Loucy (cell line): ENCODE measurements at regions not wholly inside any gene's neighbourhood (a gene's known extent, or its start where the extent isn't known, plus 50 kb on each side); places are given as distances from the start of the nearest gene placed in this dataset.

ENCODE experiments used
- CTCF ChIP-seq: fragments of 200-600 bp; sonication (generic); conservative IDR thresholded peaks from 2 replicates; pipeline ENCODE4 v1.5.1; 2014; ENCODE audit warnings: mild to moderate bottlenecking, antibody characterized with exemption, low read length
- EZH2phosphoT487 ChIP-seq: fragments of 200-600 bp; IDR thresholded peaks from 2 replicates; pipeline ENCODE4 v1.6.1; 2018; ENCODE audit warnings: antibody characterized with exemption, mild to moderate bottlenecking, moderate library complexity, borderline replicate concordance

DNA sequence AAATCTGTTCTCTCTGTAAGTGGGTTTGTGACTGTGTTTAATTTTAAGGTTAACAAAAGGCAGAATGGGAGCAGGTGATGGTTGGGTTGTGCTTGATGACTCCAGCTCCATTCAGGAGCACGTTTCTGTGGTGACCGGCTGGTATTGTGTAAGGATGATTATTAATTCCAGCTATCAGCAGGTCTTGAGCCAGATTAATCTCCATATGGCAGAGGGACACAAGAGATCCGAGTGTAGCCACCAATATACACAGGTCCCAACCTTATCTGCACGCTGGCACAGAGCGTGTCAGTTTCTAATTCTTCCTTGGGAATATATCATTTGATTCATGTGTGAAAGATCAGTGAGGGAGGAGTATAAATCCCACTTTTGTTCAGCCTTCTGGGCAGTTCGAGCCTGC lies 199.0 kb upstream of the DCC start:
- no peak for TF ChIP-seq CTCF
- TF ChIP-seq EZH2phosphoT487: no peak
